ENCODE measurements at regions not wholly inside any gene's neighbourhood (a gene's known extent, or its start where the extent isn't known, plus 50 kb on each side); places are given as distances from the start of the nearest gene placed in this dataset.

GRCh38 chrX:9337046-9337445 lies 127.8 kb upstream of the TBL1X start:
- no peak for TF ChIP-seq CTCF (conservative IDR thresholded peaks at IDR 0.05; ENCODE audit: low read depth, low read length)
- TF ChIP-seq EZH2 (IDR thresholded peaks at IDR 0.05; ENCODE audit: low read length, unreplicated experiment) = no peak

All from PC-3 (cell line).